ENCODE measurements at regions not wholly inside any gene's neighbourhood (a gene's known extent, or its start where the extent isn't known, plus 50 kb on each side); places are given as distances from the start of the nearest gene placed in this dataset.

DNA sequence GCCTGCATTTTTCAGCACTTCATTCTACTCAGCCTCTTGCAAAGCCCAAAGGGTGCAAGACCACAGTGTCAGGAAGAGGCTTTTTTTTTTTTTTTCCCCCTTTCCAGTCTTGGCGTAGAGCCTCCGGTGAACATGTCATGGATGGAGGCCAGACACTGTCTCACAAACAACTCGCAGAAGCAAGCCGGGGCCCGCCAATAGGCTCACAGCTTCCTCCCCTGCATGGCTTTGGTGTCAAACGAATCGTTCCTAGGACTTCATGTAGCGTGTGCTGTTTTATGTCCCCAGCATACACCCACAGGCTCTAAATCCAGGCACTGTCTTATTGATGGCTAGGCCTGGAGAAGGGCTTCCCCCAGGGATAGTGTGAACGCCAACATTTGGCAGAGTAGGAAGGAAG, 457.7 kb upstream of the MAF start:
- Histone ChIP-seq H3K4me2 (ENCODE audit: insufficient read depth, insufficient read length, low read length) (no peak overlapping the region), H3K4me1 (ENCODE audit: insufficient read depth, low read length) (no peaks in the 10 kb centered on the region; the same call in 1 of the 2 replicates), H3K56ac (ENCODE audit: insufficient read length, low read depth, low read length) (no peak overlapping the region), H3K18ac (ENCODE audit: insufficient read length, low read depth, low read length) (no peak overlapping the region), H3K9me3 (ENCODE audit: control insufficient read depth, low read depth, low read length) (no peaks in the 10 kb centered on the region), H2BK20ac (ENCODE audit: low read depth, low read length, poor library complexity, severe bottlenecking) (no peak overlapping the region), H2BK12ac (ENCODE audit: insufficient read length, low read depth, low read length) (no peak overlapping the region), H3K4ac (ENCODE audit: low read depth, low read length) (no peak overlapping the region), H3K23ac (ENCODE audit: insufficient read length, low read depth, low read length) (no peak overlapping the region), H3K27me3 (ENCODE audit: insufficient read depth, low read length) (no peaks in the 10 kb centered on the region), H3K79me2 (ENCODE audit: insufficient read depth, low read length) (no peaks in the 10 kb centered on the region), H4K5ac (ENCODE audit: insufficient read length, low read depth, low read length) (no peak overlapping the region), H3T11ph (ENCODE audit: low read length) (no peak overlapping the region), H3K9ac (ENCODE audit: extremely low read depth, insufficient read length, low read length) (no peak overlapping the region), H2AK5ac (ENCODE audit: insufficient read length, low read length) (no peak overlapping the region), H2BK5ac (ENCODE audit: insufficient read length, low read length) (no peak overlapping the region), H2AFZ (ENCODE audit: low read length) (no peak overlapping the region), H4K8ac (replicated peaks; ENCODE audit: insufficient read length, low read depth, low read length) (no peak overlapping the region), H2BK15ac (ENCODE audit: low read depth, low read length) (no peak overlapping the region), H3K14ac (ENCODE audit: insufficient read depth, low read length) (no peak overlapping the region), H4K20me1 (ENCODE audit: control insufficient read depth, insufficient read depth, insufficient read length) (no peaks in the 10 kb centered on the region), H4K91ac (ENCODE audit: insufficient read length, low read depth, low read length) (no peak overlapping the region), H2BK120ac (ENCODE audit: low read depth, low read length, poor library complexity, severe bottlenecking) (no peak overlapping the region), H3K23me2 (ENCODE audit: insufficient read length, low read depth, low read length, poor library complexity, severe bottlenecking) (no peaks in the 10 kb centered on the region), H3K27ac (ENCODE audit: insufficient read length, low read depth, low read length) (no peak overlapping the region), H3K79me1 (ENCODE audit: insufficient read depth, low read depth, low read length, poor library complexity, severe bottlenecking) (no peaks in the 10 kb centered on the region)
- Mint-ChIP-seq H3K36me3 (ENCODE audit: insufficient read depth in 1 of 3, low read depth in 3 of 3) (no peaks in the 10 kb centered on the region), H3K4me3 (no peak overlapping the region), H3K27ac (no peak overlapping the region), H3K27me3 (ENCODE audit: low read depth) (no peaks in the 10 kb centered on the region; the same call in 1 of the 2 replicates), H3K4me1 (peaks cover 5 to 6% of the 10 kb centered on the region in 2 experiments), H3K9me3 (no peaks in the 10 kb centered on the region)
- no peak for DNase-seq
- TF ChIP-seq CTCF (conservative IDR thresholded peaks at IDR 0.05) = no peak
- no CpG with 5 or more reads among the region's 9 CpGs for WGBS (ENCODE audit: extremely low coverage, insufficient read length, low lambda C conversion rate)

Measured in H9 (cell line).